Vagina (tissue), 2 donors: ENCODE measurements at regions not wholly inside any gene's neighbourhood (a gene's known extent, or its start where the extent isn't known, plus 50 kb on each side); places are given as distances from the start of the nearest gene placed in this dataset.

Source experiments
- POLR2A ChIP-seq, 2 donors: fragments of 450-650 bp; IDR thresholded peaks; one replicate each; pipeline ENCODE4 v1.6.1; 2017; ENCODE audit warnings: antibody characterized with exemption in 2 of 2, mild to moderate bottlenecking in 2 of 2, moderate library complexity in 2 of 2
- TF ChIP-seq, protein P1 (sequence below), 3 experiments: fragments of 450-650 bp in 2 of 3; fragments of 200-600 bp in 1 of 3; sonication (generic) in 1 of 3; IDR thresholded peaks; one replicate each; pipeline ENCODE4 v1.5.1; 2017 to 2019; ENCODE audit warnings: antibody characterized with exemption in 3 of 3, mild to moderate bottlenecking in 2 of 3, moderate library complexity in 2 of 3

DNA sequence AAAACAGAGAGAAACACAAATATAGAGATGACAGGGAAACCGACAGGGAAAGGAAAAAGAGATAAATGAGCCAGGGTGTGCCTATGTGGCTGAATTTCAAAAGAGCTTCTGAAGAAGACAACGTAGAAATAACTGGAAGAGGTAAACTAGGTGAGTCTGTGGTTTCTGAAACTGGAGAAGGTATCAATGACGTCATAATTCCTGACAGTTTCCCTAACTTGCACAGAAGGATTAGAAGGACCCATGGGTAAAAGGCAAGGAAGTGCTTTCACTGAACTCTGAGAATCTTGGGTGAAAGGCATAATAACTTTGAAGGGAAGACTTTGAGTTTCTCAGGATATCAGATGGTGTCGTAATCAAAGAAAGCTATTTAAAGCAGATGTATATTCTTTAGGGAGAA, 790.8 kb upstream of the NUDT12 start:
- TF ChIP-seq POLR2A (IDR thresholded peaks at IDR 0.05), result no peak
- TF ChIP-seq, protein P1, sequence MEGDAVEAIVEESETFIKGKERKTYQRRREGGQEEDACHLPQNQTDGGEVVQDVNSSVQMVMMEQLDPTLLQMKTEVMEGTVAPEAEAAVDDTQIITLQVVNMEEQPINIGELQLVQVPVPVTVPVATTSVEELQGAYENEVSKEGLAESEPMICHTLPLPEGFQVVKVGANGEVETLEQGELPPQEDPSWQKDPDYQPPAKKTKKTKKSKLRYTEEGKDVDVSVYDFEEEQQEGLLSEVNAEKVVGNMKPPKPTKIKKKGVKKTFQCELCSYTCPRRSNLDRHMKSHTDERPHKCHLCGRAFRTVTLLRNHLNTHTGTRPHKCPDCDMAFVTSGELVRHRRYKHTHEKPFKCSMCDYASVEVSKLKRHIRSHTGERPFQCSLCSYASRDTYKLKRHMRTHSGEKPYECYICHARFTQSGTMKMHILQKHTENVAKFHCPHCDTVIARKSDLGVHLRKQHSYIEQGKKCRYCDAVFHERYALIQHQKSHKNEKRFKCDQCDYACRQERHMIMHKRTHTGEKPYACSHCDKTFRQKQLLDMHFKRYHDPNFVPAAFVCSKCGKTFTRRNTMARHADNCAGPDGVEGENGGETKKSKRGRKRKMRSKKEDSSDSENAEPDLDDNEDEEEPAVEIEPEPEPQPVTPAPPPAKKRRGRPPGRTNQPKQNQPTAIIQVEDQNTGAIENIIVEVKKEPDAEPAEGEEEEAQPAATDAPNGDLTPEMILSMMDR (IDR thresholded peaks at IDR 0.05), result no peak
